ENCODE measurements at regions not wholly inside any gene's neighbourhood (a gene's known extent, or its start where the extent isn't known, plus 50 kb on each side); places are given as distances from the start of the nearest gene placed in this dataset.

GRCh38 chrX:16488959-16489358, 161.0 kb upstream of the S100G start:
- DNase-seq (ENCODE audit: low read depth in 2 of 2, low spot score in 1 of 2), result no peak

- no peak for DNase-seq (ENCODE audit: low read depth in 2 of 2, low spot score in 1 of 2)
Observed at GRCh38 chrX:16491461-16491860, 158.5 kb upstream of the S100G start.

- no peak for DNase-seq (ENCODE audit: low read depth in 2 of 2, low spot score in 1 of 2)
Observed at GRCh38 chrX:16496175-16496574, 153.8 kb upstream of the S100G start.

- no peak for DNase-seq (ENCODE audit: low read depth in 2 of 2, low spot score in 1 of 2)
Observed at GRCh38 chrX:16511796-16512776, 137.9 kb upstream of the S100G start.

- DNase-seq (ENCODE audit: low read depth in 2 of 2, low spot score in 1 of 2), result no peak
Observed at GRCh38 chrX:16516232-16516876, 133.6 kb upstream of the S100G start.

GRCh38 chrX:16517039-16517605, 132.8 kb upstream of the S100G start:
- no peak for DNase-seq (ENCODE audit: low read depth in 2 of 2, low spot score in 1 of 2)

- no peak for DNase-seq (ENCODE audit: low read depth in 2 of 2, low spot score in 1 of 2)
Observed at GRCh38 chrX:16518131-16518530, 131.8 kb upstream of the S100G start.

- no peak for DNase-seq (ENCODE audit: low read depth in 2 of 2, low spot score in 1 of 2)
Observed at GRCh38 chrX:16524316-16524715, 125.6 kb upstream of the S100G start.

- no peak for DNase-seq (ENCODE audit: low read depth in 2 of 2, low spot score in 1 of 2)
Observed at GRCh38 chrX:16526003-16526402, 124.0 kb upstream of the S100G start.

- no peak for DNase-seq (ENCODE audit: low read depth in 2 of 2, low spot score in 1 of 2)
Observed at GRCh38 chrX:16528620-16529019, 121.3 kb upstream of the S100G start.
